SK-N-MC (cell line): ENCODE measurements at regions not wholly inside any gene's neighbourhood (a gene's known extent, or its start where the extent isn't known, plus 50 kb on each side); places are given as distances from the start of the nearest gene placed in this dataset.

Source experiments
- DNase-seq: peaks from one replicate; pipeline ENCODE4 v3.0.0-alpha.2; 2011; ENCODE audit warnings: low read depth, low spot score
- H3K27ac ChIP-seq: fragments of 200-600 bp; sonication (generic); 2 replicates; pipeline ENCODE4 v1.5.1; 2016; ENCODE audit warnings: mixed run types
- H3K36me3 ChIP-seq: fragments of 200-600 bp; sonication (generic); 2 replicates; pipeline ENCODE4 v1.6.1; 2017; ENCODE audit warnings: antibody characterized with exemption, low read length, mixed read lengths; ENCODE audit not compliant: insufficient read depth
- H3K4me3 ChIP-seq: fragments of 200-600 bp; sonication (generic); 2 replicates; pipeline ENCODE4 v1.5.1; 2016
- H3K9ac ChIP-seq: fragments of 200-600 bp; sonication (generic); 2 replicates; pipeline ENCODE4 v1.8.0; 2017; ENCODE audit warnings: mixed run types, mixed read lengths; ENCODE audit not compliant: insufficient read length
- H3K9me3 ChIP-seq: fragments of 200-600 bp; sonication (generic); 2 replicates; pipeline ENCODE4 v1.6.1; 2017; ENCODE audit warnings: low read depth, mild to moderate bottlenecking, antibody characterized with exemption, low read length, moderate library complexity, mixed read lengths
- EZH2 ChIP-seq: fragments of 200-600 bp; sonication (generic); IDR thresholded peaks from one replicate; pipeline ENCODE4 v1.6.1; 2017; ENCODE audit warnings: antibody characterized with exemption
- FOXP2 ChIP-seq: optimal IDR thresholded peaks from 2 replicates; pipeline ENCODE3; 2011; ENCODE audit warnings: mild to moderate bottlenecking, moderate library complexity; ENCODE audit not compliant: insufficient read depth; ENCODE audit errors: extremely low read length, control extremely low read depth
- POLR2AphosphoS5 ChIP-seq: IDR thresholded peaks from 2 replicates; pipeline ENCODE4 v1.6.1; 2012; ENCODE audit warnings: mild to moderate bottlenecking, low read depth, low read length, borderline replicate concordance

GRCh38 chr16:61324044-61324443, 712.2 kb downstream of the CDH8 start:
- no peak overlapping the region for H3K27ac ChIP-seq
- H3K36me3 ChIP-seq = no peaks in the 10 kb centered on the region
- no peak overlapping the region for H3K9ac ChIP-seq
- no peak overlapping the region for H3K4me3 ChIP-seq
- DNase-seq = no peak
- H3K9me3 ChIP-seq = no peaks in the 10 kb centered on the region
- TF ChIP-seq POLR2AphosphoS5 (no peak), EZH2 (no peak), FOXP2 (no peak)

GRCh38 chr16:61323456-61323855, 712.8 kb downstream of the CDH8 start:
- Histone ChIP-seq H3K4me3 (no peak overlapping the region), H3K27ac (no peak overlapping the region), H3K9me3 (no peaks in the 10 kb centered on the region), H3K36me3 (no peaks in the 10 kb centered on the region), H3K9ac (no peak overlapping the region)
- no peak for DNase-seq
- TF ChIP-seq POLR2AphosphoS5 = no peak
- TF ChIP-seq FOXP2 = no peak
- no peak for TF ChIP-seq EZH2

DNA sequence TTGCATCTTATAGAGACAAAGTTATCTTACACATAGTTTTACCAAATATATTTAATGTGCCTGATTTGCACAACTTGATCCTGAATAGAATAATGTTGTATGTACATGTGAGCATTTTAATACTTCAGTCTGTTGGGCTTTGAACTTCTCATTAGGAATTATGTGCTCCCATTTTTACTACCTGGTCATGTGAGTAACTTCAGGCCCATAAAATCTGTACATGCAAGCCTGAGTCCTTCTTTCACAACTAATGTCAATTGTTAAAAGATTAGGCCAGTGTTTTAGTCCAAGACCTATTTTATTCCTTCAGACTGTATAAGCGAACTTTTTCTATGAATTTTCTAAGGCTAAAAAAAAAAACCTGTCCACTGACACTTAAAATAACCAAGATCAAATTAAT, 715.4 kb downstream of the CDH8 start:
- Histone ChIP-seq H3K4me3 (no peak overlapping the region), H3K9me3 (no peaks in the 10 kb centered on the region), H3K9ac (no peak overlapping the region), H3K27ac (no peak overlapping the region), H3K36me3 (no peaks in the 10 kb centered on the region)
- DNase-seq = no peak
- TF ChIP-seq FOXP2 (no peak), EZH2 (no peak), POLR2AphosphoS5 (no peak)

DNA sequence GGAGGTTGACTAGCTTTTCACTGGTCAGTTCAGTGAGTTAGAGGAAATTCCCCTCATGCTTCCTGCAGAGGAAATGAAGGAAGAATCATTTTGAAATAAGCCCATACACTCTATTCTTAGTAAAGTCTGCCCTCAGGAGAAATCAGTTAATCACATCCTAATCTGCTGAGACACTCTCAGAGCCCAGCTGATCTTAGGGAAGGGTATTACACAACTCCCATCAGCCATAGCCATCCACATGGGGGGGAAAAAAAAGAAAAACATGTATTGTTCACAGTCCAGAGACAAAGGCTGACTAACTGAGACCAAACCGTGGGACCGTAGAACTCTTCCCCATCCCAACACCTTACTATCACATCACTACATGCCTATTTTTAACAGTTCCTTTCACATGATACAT, 722.3 kb downstream of the CDH8 start:
- DNase-seq = no peak
- no peak overlapping the region for H3K4me3 ChIP-seq

GRCh38 chr16:61309386-61309785, 726.9 kb downstream of the CDH8 start:
- Histone ChIP-seq H3K36me3 (no peaks in the 10 kb centered on the region), H3K27ac (no peak overlapping the region), H3K4me3 (no peak overlapping the region), H3K9ac (no peak overlapping the region), H3K9me3 (no peaks in the 10 kb centered on the region)
- TF ChIP-seq POLR2AphosphoS5 = no peak
- TF ChIP-seq EZH2 = no peak
- no peak for TF ChIP-seq FOXP2
- no peak for DNase-seq

More for the DNA sequence above, 722.3 kb downstream of the CDH8 start:
- Histone ChIP-seq H3K9me3 (no peaks in the 10 kb centered on the region), H3K36me3 (no peaks in the 10 kb centered on the region), H3K27ac (no peak overlapping the region), H3K9ac (no peak overlapping the region)
- TF ChIP-seq FOXP2 (no peak), EZH2 (no peak), POLR2AphosphoS5 (no peak)

DNA sequence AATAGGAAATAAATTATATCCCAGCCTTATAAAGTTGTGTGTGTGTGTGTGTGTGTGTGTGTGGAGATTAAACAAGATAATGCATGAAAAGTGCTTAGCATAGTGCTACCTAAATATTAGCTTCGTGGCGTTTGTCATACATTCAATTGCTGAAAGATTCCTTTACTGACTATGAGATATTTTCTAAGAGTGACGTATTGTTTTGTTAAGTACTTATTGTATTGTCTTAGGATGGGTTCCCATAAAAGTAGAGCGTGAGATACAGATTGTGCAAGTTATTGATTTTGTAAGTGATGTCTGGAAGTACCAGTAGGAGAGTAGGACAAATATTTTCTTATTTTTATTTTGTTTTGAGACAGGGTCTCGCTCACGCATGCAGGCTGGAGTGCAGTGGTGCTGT, 730.0 kb downstream of the CDH8 start:
- no peaks in the 10 kb centered on the region for H3K9me3 ChIP-seq
- TF ChIP-seq POLR2AphosphoS5 = no peak
- no peak for TF ChIP-seq FOXP2
- no peak for TF ChIP-seq EZH2
- H3K9ac ChIP-seq = no peak overlapping the region
- H3K4me3 ChIP-seq = no peak overlapping the region
- H3K36me3 ChIP-seq = no peaks in the 10 kb centered on the region
- DNase-seq = no peak
- no peak overlapping the region for H3K27ac ChIP-seq

- Histone ChIP-seq H3K9me3 (no peaks in the 10 kb centered on the region), H3K36me3 (no peaks in the 10 kb centered on the region), H3K9ac (no peak overlapping the region), H3K27ac (no peak overlapping the region), H3K4me3 (no peak overlapping the region)
- no peak for DNase-seq
- no peak for TF ChIP-seq FOXP2
- TF ChIP-seq EZH2 = no peak
- TF ChIP-seq POLR2AphosphoS5 = no peak
Observed at GRCh38 chr16:61296814-61297213, 739.4 kb downstream of the CDH8 start.

- H3K27ac ChIP-seq = no peak overlapping the region
- H3K36me3 ChIP-seq = no peaks in the 10 kb centered on the region
- no peaks in the 10 kb centered on the region for H3K9me3 ChIP-seq
- TF ChIP-seq EZH2 (no peak), POLR2AphosphoS5 (no peak), FOXP2 (no peak)
- no peak overlapping the region for H3K4me3 ChIP-seq
- DNase-seq = no peak
- no peak overlapping the region for H3K9ac ChIP-seq
Observed at GRCh38 chr16:61296305-61296704, 739.9 kb downstream of the CDH8 start.

GRCh38 chr16:61295311-61295710, 740.9 kb downstream of the CDH8 start:
- Histone ChIP-seq H3K9ac (no peak overlapping the region), H3K4me3 (no peak overlapping the region), H3K27ac (no peak overlapping the region), H3K36me3 (no peaks in the 10 kb centered on the region), H3K9me3 (no peaks in the 10 kb centered on the region)
- DNase-seq = no peak
- TF ChIP-seq EZH2 (no peak), POLR2AphosphoS5 (no peak), FOXP2 (no peak)

- no peak overlapping the region for H3K4me3 ChIP-seq
- no peak overlapping the region for H3K9ac ChIP-seq
- peak overlapping the region; percentile 44; the same call in 1 of the 2 replicates for H3K27ac ChIP-seq
- no peak for DNase-seq
- no peaks in the 10 kb centered on the region for H3K36me3 ChIP-seq
- H3K9me3 ChIP-seq = no peaks in the 10 kb centered on the region
- TF ChIP-seq FOXP2 (no peak), POLR2AphosphoS5 (no peak), EZH2 (no peak)
Observed at GRCh38 chr16:61289141-61289540, 747.1 kb downstream of the CDH8 start.
